Mesenchymal stem cell (in vitro differentiated cells and primary cell): ENCODE measurements at regions not wholly inside any gene's neighbourhood (a gene's known extent, or its start where the extent isn't known, plus 50 kb on each side); places are given as distances from the start of the nearest gene placed in this dataset.

Source experiments
- DNase-seq: peaks from one replicate; pipeline ENCODE4 v3.0.0-alpha.2; 2013
- H2AFZ ChIP-seq: one replicate; pipeline ENCODE4 v1.6.1; 2013; ENCODE audit warnings: low read depth, mild to moderate bottlenecking, control low read depth, inconsistent platforms, low read length, moderate library complexity
- H2AK5ac ChIP-seq: 2 replicates; pipeline ENCODE4 v1.6.1; 2013; ENCODE audit warnings: low read length, moderate library complexity, mild to moderate bottlenecking, inconsistent platforms; ENCODE audit not compliant: severe bottlenecking
- H2BK120ac ChIP-seq: one replicate; pipeline ENCODE4 v1.6.1; 2013; ENCODE audit warnings: low read depth, mild to moderate bottlenecking, inconsistent platforms, low read length, moderate library complexity
- H2BK12ac ChIP-seq, 2 experiments: one replicate each; pipeline ENCODE4 v1.6.1; 2013; ENCODE audit warnings: inconsistent platforms in 2 of 2, low read length in 2 of 2, mild to moderate bottlenecking in 2 of 2, moderate library complexity in 2 of 2, control low read depth in 1 of 2
- H2BK15ac ChIP-seq: one replicate; pipeline ENCODE4 v1.6.1; 2013; ENCODE audit warnings: mild to moderate bottlenecking, low read depth, inconsistent platforms; ENCODE audit not compliant: poor library complexity, severe bottlenecking
- H2BK5ac ChIP-seq: 2 replicates; pipeline ENCODE4 v1.6.1; 2013; ENCODE audit warnings: low read depth, mild to moderate bottlenecking, low read length, control low read depth, inconsistent platforms; ENCODE audit not compliant: poor library complexity, severe bottlenecking
- H3K14ac ChIP-seq, 2 experiments: one replicate each; pipeline ENCODE4 v1.6.1; 2013; ENCODE audit warnings: inconsistent platforms in 2 of 2, low read length in 2 of 2, control low read depth in 1 of 2, mild to moderate bottlenecking in 1 of 2, moderate library complexity in 1 of 2
- H3K18ac ChIP-seq, 2 experiments: one replicate each; pipeline ENCODE4 v1.6.1; 2013; ENCODE audit warnings: inconsistent platforms in 2 of 2, low read length in 2 of 2, control low read depth in 1 of 2, low read depth in 1 of 2, mild to moderate bottlenecking in 1 of 2
- H3K23ac ChIP-seq, 2 experiments: one replicate each; pipeline ENCODE4 v1.6.1; 2013; ENCODE audit warnings: inconsistent platforms in 2 of 2, low read length in 2 of 2, mild to moderate bottlenecking in 2 of 2, moderate library complexity in 2 of 2, control low read depth in 1 of 2
- H3K27ac ChIP-seq: 2 replicates; pipeline ENCODE4 v1.5.1; 2013; ENCODE audit warnings: mild to moderate bottlenecking, moderate library complexity, low read length, control low read depth, inconsistent platforms; ENCODE audit not compliant: poor library complexity, severe bottlenecking
- H3K27me3 ChIP-seq, 2 experiments: 2 replicates each; pipeline versions ENCODE4 v1.6.1 to v1.7.0; 2013; ENCODE audit warnings: low read length in 2 of 2, mild to moderate bottlenecking in 2 of 2, moderate library complexity in 2 of 2, control low read depth in 1 of 2, inconsistent platforms in 1 of 2; ENCODE audit not compliant: control insufficient read depth in 1 of 2, insufficient read depth in 1 of 2
- H3K36me3 ChIP-seq, 2 experiments: 2 replicates each; pipeline versions ENCODE4 v1.6.1 to v1.7.0; 2013; ENCODE audit warnings: low read length in 2 of 2, control low read depth in 1 of 2, inconsistent platforms in 1 of 2, low read depth in 1 of 2, mild to moderate bottlenecking in 1 of 2; ENCODE audit not compliant: insufficient read depth in 2 of 2, control insufficient read depth in 1 of 2
- H3K4ac ChIP-seq, 2 experiments: one replicate each; pipeline ENCODE4 v1.6.1; 2013; ENCODE audit warnings: inconsistent platforms in 2 of 2, low read length in 2 of 2, mild to moderate bottlenecking in 2 of 2, moderate library complexity in 2 of 2, control low read depth in 1 of 2, low read depth in 1 of 2
- H3K4me1 ChIP-seq: 2 replicates; pipeline ENCODE4 v1.6.1; 2013; ENCODE audit warnings: low read depth, low read length, control low read depth; ENCODE audit not compliant: control insufficient read depth, insufficient read depth
- H3K4me2 ChIP-seq: 2 replicates; pipeline ENCODE4 v1.6.1; 2013; ENCODE audit warnings: low read length, mild to moderate bottlenecking, inconsistent platforms; ENCODE audit not compliant: poor library complexity, severe bottlenecking
- H3K4me3 ChIP-seq, 2 experiments: 2 replicates each; pipeline versions ENCODE4 v1.5.1 to v1.7.0; 2013; ENCODE audit warnings: low read length in 2 of 2, mild to moderate bottlenecking in 2 of 2, control low read depth in 1 of 2, low read depth in 1 of 2; ENCODE audit not compliant: insufficient read depth in 1 of 2
- H3K79me1 ChIP-seq: replicated peaks from 2 replicates; pipeline ENCODE4 v1.6.1; 2013; ENCODE audit warnings: mild to moderate bottlenecking, control low read depth, low read length, inconsistent platforms; ENCODE audit not compliant: poor library complexity, severe bottlenecking
- H3K9ac ChIP-seq: 2 replicates; pipeline ENCODE4 v1.7.0; 2013; ENCODE audit warnings: mild to moderate bottlenecking, low read length, moderate library complexity
- H3K9me3 ChIP-seq: 2 replicates; pipeline ENCODE4 v1.7.0; 2013; ENCODE audit warnings: mild to moderate bottlenecking, low read length; ENCODE audit not compliant: control insufficient read depth
- H4K8ac ChIP-seq: one replicate; pipeline ENCODE4 v1.6.1; 2013; ENCODE audit warnings: inconsistent platforms, mild to moderate bottlenecking, low read length, moderate library complexity
- H4K91ac ChIP-seq: one replicate; pipeline ENCODE4 v1.6.1; 2013; ENCODE audit warnings: mild to moderate bottlenecking, low read length, inconsistent platforms
- WGBS: methylation state at CpG from one replicate; pipeline ENCODE4 v1.1.7; 2013; ENCODE audit warnings: mixed read lengths; 5-methylcytosine and 5-hydroxymethylcytosine counted together

GRCh38 chr7:13090959-13091358, 403.5 kb downstream of the ARL4A start:
- Histone ChIP-seq H2BK5ac (no peak overlapping the region), H3K23ac (no peak overlapping the region), H2AFZ (no peak overlapping the region), H2BK15ac (no peak overlapping the region), H4K8ac (no peak overlapping the region), H3K9me3 (no peaks in the 10 kb centered on the region), H2BK120ac (no peak overlapping the region), H3K4me2 (no peak overlapping the region), H3K4ac (no peak overlapping the region), H3K27me3 (no peaks in the 10 kb centered on the region), H2AK5ac (no peak overlapping the region), H3K36me3 (no peaks in the 10 kb centered on the region), H3K9ac (no peak overlapping the region), H3K4me3 (no peak overlapping the region), H2BK12ac (no peak overlapping the region), H3K27ac (no peak overlapping the region), H3K18ac (no peak overlapping the region), H3K4me1 (no peaks in the 10 kb centered on the region), H3K14ac (no peak overlapping the region), H3K79me1 (no peaks in the 10 kb centered on the region), H4K91ac (no peak overlapping the region)
- WGBS = 97% methylated on average over 1 of the region's 1 CpG
- no peak for DNase-seq

GRCh38 chr7:13091974-13092707, 404.7 kb downstream of the ARL4A start:
- H3K9ac ChIP-seq = no peak overlapping the region
- no peak overlapping the region for H3K23ac ChIP-seq
- H3K4ac ChIP-seq = no peak overlapping the region
- H4K8ac ChIP-seq = no peak overlapping the region
- H4K91ac ChIP-seq = no peak overlapping the region
- no peak overlapping the region for H2BK120ac ChIP-seq
- no peak overlapping the region for H2BK15ac ChIP-seq
- H2AK5ac ChIP-seq = no peak overlapping the region
- no peaks in the 10 kb centered on the region for H3K9me3 ChIP-seq
- no peaks in the 10 kb centered on the region for H3K27me3 ChIP-seq
- WGBS = 73% methylated on average over 4 of the region's 4 CpGs
- H3K14ac ChIP-seq = no peak overlapping the region
- no peaks in the 10 kb centered on the region for H3K79me1 ChIP-seq
- no peak overlapping the region for H2BK5ac ChIP-seq
- H3K4me2 ChIP-seq = no peak overlapping the region
- DNase-seq = peak; percentile 52
- no peak overlapping the region for H3K27ac ChIP-seq
- H2AFZ ChIP-seq = no peak overlapping the region
- no peak overlapping the region for H2BK12ac ChIP-seq
- H3K4me3 ChIP-seq = no peak overlapping the region
- no peaks in the 10 kb centered on the region for H3K4me1 ChIP-seq
- H3K18ac ChIP-seq = no peak overlapping the region
- H3K36me3 ChIP-seq = no peaks in the 10 kb centered on the region

DNA sequence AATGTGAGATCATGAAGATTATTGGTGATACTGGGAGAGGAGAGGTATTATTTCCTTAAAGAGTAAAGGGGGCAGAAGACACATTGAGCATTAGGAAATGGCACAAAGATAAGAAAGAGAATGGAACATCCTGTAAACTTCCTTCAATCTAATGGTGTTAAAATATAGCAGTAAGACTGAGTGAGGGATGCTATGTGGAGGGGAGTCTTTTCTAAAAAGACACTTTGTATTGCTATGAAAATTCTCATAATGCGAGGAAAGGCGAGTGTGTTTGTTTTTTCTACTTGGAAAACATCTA, 405.2 kb downstream of the ARL4A start:
- H3K4ac ChIP-seq = no peak overlapping the region
- no peaks in the 10 kb centered on the region for H3K27me3 ChIP-seq
- no peak overlapping the region for H3K18ac ChIP-seq
- no peak overlapping the region for H3K14ac ChIP-seq
- no peaks in the 10 kb centered on the region for H3K36me3 ChIP-seq
- DNase-seq = no peak
- no peak overlapping the region for H2AFZ ChIP-seq
- WGBS = 77% methylated on average over 2 of the region's 2 CpGs
- H3K4me2 ChIP-seq = no peak overlapping the region
- H3K23ac ChIP-seq = no peak overlapping the region
- no peak overlapping the region for H2BK5ac ChIP-seq
- no peaks in the 10 kb centered on the region for H3K9me3 ChIP-seq
- no peaks in the 10 kb centered on the region for H3K79me1 ChIP-seq
- no peak overlapping the region for H2AK5ac ChIP-seq
- H3K9ac ChIP-seq = no peak overlapping the region
- no peak overlapping the region for H3K27ac ChIP-seq
- H3K4me1 ChIP-seq = no peaks in the 10 kb centered on the region
- H3K4me3 ChIP-seq = no peak overlapping the region
- no peak overlapping the region for H2BK12ac ChIP-seq
- H2BK120ac ChIP-seq = no peak overlapping the region
- H2BK15ac ChIP-seq = no peak overlapping the region
- no peak overlapping the region for H4K8ac ChIP-seq
- H4K91ac ChIP-seq = no peak overlapping the region

DNA sequence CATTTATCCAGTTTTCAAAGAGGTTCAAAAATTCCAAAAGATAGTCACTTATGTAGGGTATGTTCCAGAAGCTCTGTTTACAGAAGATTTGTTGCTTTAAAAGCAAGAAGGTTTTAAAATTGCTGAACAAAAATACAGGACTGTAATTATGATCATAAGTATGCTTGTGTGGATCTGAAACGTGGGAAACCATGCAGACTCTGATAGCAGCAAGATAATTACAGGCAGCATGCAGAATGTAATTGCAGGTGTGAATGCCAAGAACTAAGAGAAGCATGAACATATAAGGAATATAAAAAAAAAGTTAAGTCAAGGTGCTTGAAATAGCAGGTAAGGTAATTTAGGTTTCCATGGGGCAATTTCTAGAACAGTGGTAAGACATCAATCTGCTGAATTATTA, 405.7 kb downstream of the ARL4A start:
- Histone ChIP-seq H3K79me1 (no peaks in the 10 kb centered on the region), H3K14ac (no peak overlapping the region), H3K4me3 (no peak overlapping the region), H4K8ac (no peak overlapping the region), H2BK120ac (no peak overlapping the region), H2BK5ac (no peak overlapping the region), H2BK15ac (no peak overlapping the region), H3K4ac (no peak overlapping the region), H3K4me1 (no peaks in the 10 kb centered on the region), H3K18ac (no peak overlapping the region), H3K27me3 (no peaks in the 10 kb centered on the region), H3K9me3 (no peaks in the 10 kb centered on the region), H2BK12ac (no peak overlapping the region), H3K9ac (no peak overlapping the region), H2AFZ (no peak overlapping the region), H3K27ac (no peak overlapping the region), H2AK5ac (no peak overlapping the region), H3K36me3 (no peaks in the 10 kb centered on the region), H4K91ac (no peak overlapping the region), H3K4me2 (no peak overlapping the region), H3K23ac (no peak overlapping the region)
- 49% methylated on average over 1 of the region's 1 CpG for WGBS
- no peak for DNase-seq
